ENCODE measurements at regions not wholly inside any gene's neighbourhood (a gene's known extent, or its start where the extent isn't known, plus 50 kb on each side); places are given as distances from the start of the nearest gene placed in this dataset.

- TF ChIP-seq, protein P1, sequence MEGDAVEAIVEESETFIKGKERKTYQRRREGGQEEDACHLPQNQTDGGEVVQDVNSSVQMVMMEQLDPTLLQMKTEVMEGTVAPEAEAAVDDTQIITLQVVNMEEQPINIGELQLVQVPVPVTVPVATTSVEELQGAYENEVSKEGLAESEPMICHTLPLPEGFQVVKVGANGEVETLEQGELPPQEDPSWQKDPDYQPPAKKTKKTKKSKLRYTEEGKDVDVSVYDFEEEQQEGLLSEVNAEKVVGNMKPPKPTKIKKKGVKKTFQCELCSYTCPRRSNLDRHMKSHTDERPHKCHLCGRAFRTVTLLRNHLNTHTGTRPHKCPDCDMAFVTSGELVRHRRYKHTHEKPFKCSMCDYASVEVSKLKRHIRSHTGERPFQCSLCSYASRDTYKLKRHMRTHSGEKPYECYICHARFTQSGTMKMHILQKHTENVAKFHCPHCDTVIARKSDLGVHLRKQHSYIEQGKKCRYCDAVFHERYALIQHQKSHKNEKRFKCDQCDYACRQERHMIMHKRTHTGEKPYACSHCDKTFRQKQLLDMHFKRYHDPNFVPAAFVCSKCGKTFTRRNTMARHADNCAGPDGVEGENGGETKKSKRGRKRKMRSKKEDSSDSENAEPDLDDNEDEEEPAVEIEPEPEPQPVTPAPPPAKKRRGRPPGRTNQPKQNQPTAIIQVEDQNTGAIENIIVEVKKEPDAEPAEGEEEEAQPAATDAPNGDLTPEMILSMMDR (conservative IDR thresholded peaks at IDR 0.05; ENCODE audit: low read depth in 2 of 2): no peak
- TF ChIP-seq EZH2phosphoT487 (IDR thresholded peaks at IDR 0.05; ENCODE audit: unreplicated experiment) (no peak), CREB1 (CRISPR knock-in tag; IDR thresholded peaks at IDR 0.05; ENCODE audit: low read depth) (no peak), EZH2 (IDR thresholded peaks at IDR 0.05; ENCODE audit: low read depth, unreplicated experiment) (no peak), REST (IDR thresholded peaks at IDR 0.05; ENCODE audit: unreplicated experiment) (no peak), POLR2AphosphoS5 (IDR thresholded peaks at IDR 0.05; ENCODE audit: low read depth) (no peak), ETS1 (IDR thresholded peaks at IDR 0.05) (no peak), ZNF331 (CRISPR knock-in tag; IDR thresholded peaks at IDR 0.05; ENCODE audit: low read depth) (no peak), ZNF114 (CRISPR knock-in tag; IDR thresholded peaks at IDR 0.05) (no peak), JUNB (IDR thresholded peaks at IDR 0.05; ENCODE audit: unreplicated experiment) (no peak)
Measured at GRCh38 chr5:74407701-74408100, 232.8 kb downstream of the ENC1 start.

Data from GM23338 (cell line).